HG02642 (cell line): ENCODE measurements at regions not wholly inside any gene's neighbourhood (a gene's known extent, or its start where the extent isn't known, plus 50 kb on each side); places are given as distances from the start of the nearest gene placed in this dataset.

Source experiments
- ATAC-seq: cut with Tn5 transposase; IDR thresholded peaks from one replicate; pipeline ENCODE4 v1.9.1; 2021; ENCODE audit warnings: mild to moderate bottlenecking; ENCODE audit not compliant: unreplicated experiment, poor library complexity

- ATAC-seq = no peak
Measured at GRCh38 chr17:72434581-72434980, 313.8 kb downstream of the SOX9 start.

GRCh38 chr17:72434991-72435618 is 314.3 kb downstream of the SOX9 start:
- no peak for ATAC-seq

GRCh38 chr17:72438783-72439182 is 318.0 kb downstream of the SOX9 start:
- no peak for ATAC-seq

DNA sequence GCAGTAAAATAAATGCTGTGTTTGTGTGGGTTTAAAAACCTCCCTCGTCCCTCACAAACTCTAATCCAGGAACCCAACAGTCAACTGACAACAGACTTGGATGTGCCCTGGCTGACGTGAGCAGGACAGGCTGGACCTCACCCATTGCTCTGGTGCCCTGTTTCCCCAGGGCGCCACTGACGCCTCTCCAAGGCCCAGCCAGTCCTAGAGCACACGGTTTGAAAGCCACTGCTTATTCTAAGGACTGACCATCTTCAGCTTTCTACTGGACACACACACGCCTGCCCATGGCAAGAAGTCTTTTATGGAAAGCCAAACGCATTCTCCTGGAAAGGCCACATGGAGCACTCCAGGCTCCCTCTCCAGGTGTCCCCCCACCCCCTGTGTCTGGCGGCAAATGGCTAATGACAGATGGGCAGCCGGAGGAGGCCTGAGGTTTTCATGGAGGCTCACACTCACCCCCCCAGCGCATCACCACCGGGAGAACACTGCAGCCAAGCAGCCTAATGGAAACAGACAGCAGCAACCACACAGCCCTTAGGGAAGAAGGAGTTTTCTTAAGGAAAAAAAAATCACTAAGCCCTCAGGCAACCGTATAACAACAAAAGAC is 319.2 kb downstream of the SOX9 start:
- no peak for ATAC-seq

GRCh38 chr17:72440961-72441360 is 320.1 kb downstream of the SOX9 start:
- no peak for ATAC-seq

DNA sequence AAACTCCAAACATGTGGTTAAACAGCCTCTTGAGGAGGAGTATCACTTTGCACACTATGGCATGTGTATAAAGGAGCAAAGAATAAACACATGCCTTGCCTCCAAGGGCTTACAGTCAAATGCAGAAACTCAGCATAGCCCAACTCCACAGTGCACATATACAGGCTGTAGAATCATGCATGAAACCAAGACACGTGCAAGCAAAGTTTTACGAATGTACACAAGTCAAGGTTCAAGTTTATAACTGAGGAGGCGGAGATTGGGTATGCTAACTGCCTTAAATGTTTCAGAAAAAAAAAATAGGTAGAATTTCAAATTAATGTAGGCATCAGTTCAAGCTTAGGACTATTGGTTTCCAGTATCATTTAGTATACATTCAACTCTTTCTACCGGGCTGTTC is 321.1 kb downstream of the SOX9 start:
- ATAC-seq = no peak

DNA sequence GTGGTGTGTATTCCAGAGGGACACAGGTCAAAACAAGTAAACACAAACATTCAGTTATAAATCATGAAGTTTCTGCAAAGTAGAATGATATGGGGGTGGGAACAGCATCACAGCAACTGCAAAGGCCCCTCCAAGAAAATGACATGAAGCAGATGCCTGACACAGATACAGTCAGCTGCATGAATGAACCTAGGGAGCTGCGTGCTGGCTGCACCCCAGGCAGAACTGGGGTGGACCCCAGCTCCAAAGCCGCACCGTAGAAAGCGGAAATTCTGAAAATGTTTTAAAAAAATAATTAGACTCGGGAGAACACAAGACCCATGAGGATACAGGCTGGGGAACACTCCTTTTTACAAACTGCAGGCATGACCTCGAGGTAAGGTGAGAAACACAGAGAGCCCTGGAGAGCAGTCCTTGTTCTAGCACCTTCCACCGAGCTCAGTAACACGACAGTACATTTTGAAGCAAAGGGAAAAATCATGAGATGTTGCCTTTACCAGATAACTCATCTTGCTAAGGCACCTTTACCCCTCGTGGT is 323.8 kb downstream of the SOX9 start:
- no peak for ATAC-seq

- ATAC-seq = no peak
Measured at GRCh38 chr17:72445055-72445991, 324.5 kb downstream of the SOX9 start.

GRCh38 chr17:72446118-72446517 is 325.3 kb downstream of the SOX9 start:
- ATAC-seq = no peak

GRCh38 chr17:72446525-72447250 is 325.9 kb downstream of the SOX9 start:
- no peak for ATAC-seq

DNA sequence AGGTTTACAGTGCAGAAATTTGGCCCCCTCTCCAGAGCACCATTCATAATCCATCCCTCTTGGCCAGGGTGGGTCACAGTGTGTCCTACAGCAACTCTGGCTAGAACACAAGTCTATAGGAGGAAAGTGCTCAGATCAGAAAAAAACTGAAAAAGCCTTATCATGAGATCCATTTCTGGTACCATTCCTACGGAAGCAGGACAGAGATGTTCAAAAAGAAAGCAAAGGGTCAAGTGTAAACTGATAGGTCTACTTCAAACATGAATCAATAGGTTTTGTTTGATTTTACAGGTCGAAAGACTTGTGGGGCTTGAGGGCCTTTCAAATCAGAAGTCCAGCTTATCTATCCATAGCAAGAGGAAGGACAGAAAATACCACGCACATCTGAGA is 326.4 kb downstream of the SOX9 start:
- no peak for ATAC-seq

- ATAC-seq = no peak
Measured at GRCh38 chr17:72448019-72448418, 327.2 kb downstream of the SOX9 start.

- ATAC-seq = no peak
Measured at GRCh38 chr17:72452286-72453173, 331.7 kb downstream of the SOX9 start.

- ATAC-seq = no peak
Measured at GRCh38 chr17:72454342-72454741, 333.5 kb downstream of the SOX9 start.

DNA sequence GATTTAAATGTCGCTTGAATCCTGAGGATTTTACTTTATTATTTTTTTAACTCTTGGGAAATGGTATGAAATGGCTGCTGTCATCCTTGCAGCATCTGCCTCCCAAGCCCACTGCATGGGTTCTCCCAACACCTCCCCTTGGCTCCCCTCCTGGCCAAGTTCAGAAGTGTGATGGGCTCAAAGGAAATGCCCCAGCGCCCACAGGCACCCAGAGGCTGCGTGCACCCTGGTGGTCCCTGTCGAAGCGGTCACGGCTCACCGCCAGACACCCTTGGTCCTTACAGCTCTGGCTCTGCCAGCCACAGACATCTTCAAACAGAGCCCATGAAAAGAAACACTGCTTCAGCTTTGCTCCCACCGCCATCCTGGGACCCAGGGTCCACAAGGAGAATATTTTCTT is 334.7 kb downstream of the SOX9 start:
- ATAC-seq = no peak

GRCh38 chr17:72456075-72456474 is 335.3 kb downstream of the SOX9 start:
- no peak for ATAC-seq

GRCh38 chr17:72457712-72458111 is 336.9 kb downstream of the SOX9 start:
- no peak for ATAC-seq

DNA sequence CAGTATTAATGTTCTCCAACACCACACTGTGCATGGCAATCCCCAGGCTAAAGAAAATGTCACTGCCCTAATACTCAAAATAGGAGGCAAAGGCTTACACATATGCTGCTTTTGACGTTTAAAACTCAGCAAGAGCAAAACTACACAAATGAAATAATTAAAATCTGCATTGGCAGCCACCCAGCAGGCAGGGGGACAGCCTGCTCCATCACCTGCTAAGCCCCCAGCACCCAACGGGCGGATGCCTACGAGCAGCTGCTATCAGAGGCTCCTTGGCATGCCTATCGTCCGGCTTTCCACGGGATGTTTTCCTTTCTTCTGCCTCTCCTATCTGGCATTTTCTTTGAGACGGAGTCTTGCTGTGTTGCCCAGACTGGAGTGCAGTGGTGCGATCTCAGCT is 337.5 kb downstream of the SOX9 start:
- no peak for ATAC-seq

DNA sequence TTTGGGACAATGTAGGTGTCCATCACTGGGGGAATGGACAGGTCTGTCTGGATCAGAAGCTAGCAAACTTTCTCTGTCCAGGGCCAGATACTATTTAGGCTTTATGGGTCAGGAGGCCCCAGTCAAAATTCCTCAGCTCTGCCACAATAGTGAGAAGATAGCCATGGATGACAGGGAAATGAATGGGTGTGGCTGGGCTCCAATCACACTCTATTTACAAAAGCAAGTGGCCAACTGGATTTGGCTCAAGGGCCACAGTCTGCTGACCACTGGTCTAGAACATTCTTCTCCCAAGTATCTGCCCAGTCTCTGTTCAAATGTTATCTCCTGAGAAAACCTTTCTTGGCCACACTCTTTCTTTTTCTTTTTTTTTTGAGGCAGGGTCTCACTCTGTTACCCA is 339.9 kb downstream of the SOX9 start:
- no peak for ATAC-seq
